ENCODE measurements at regions not wholly inside any gene's neighbourhood (a gene's known extent, or its start where the extent isn't known, plus 50 kb on each side); places are given as distances from the start of the nearest gene placed in this dataset.

DNA sequence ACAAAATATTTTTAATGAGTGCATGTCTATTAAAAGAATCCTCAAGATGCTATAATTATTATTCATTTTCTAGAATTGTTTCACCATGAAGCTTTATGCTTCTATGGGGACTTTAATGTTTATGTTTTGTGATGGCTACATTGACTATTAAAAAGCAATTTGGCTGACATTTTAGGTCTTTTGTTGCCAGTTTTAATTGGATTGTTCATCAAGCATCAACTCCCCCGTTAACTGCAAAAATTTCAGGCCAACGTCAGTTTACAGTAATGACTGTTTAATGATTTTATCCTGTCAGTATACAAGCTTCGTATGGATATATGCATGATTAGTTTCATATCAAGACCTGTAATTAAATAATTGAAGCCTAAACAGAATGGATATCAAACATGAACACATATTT, 422.8 kb downstream of the SH2D1A start:
- H3K14ac ChIP-seq (replicated peaks; ENCODE audit: low read depth, low read length), result no peak overlapping the region
- no peaks in the 10 kb centered on the region for H4K20me1 ChIP-seq (ENCODE audit: insufficient read depth, low read length)
- ChIA-PET POLR2A (ENCODE audit: unreplicated experiment) (no interaction called here), CTCF (no interaction called here)
- H3K36me3 ChIP-seq (ENCODE audit: control insufficient read depth, insufficient read depth, low read length), result no peaks in the 10 kb centered on the region
- no peak overlapping the region for H3K18ac ChIP-seq (ENCODE audit: low read depth, low read length)
- H2AFZ ChIP-seq (replicated peaks; ENCODE audit: low read length, poor library complexity), result no peak overlapping the region
- no peaks in the 10 kb centered on the region for H3K9me1 ChIP-seq (ENCODE audit: insufficient read depth, low read length)
- no peak overlapping the region for H4K91ac ChIP-seq (ENCODE audit: insufficient read depth, low read depth, low read length)
- H2AK5ac ChIP-seq (ENCODE audit: low read depth, low read length), result no peak overlapping the region
- in situ Hi-C loops (cut with MboI; ENCODE audit: low sequenced_read_pairs), result no loop called here
- H2BK5ac ChIP-seq (ENCODE audit: low read depth, low read length, poor library complexity, severe bottlenecking), result no peak overlapping the region
- no peak overlapping the region for H4K5ac ChIP-seq (ENCODE audit: low read depth, low read length)
- H2AK9ac ChIP-seq (replicated peaks; ENCODE audit: low read depth, low read length, poor library complexity), result no peak overlapping the region
- dilution Hi-C loops (cut with HindIII; ENCODE audit: low sequenced_read_pairs, unreplicated experiment), result no loop called here
- no peaks in the 10 kb centered on the region for H3K4me1 ChIP-seq (ENCODE audit: control insufficient read depth, insufficient read depth, low read length)
- H3K27me3 ChIP-seq (ENCODE audit: control insufficient read depth, insufficient read depth, low read length), result no peaks in the 10 kb centered on the region
- no peak overlapping the region for H3K4me3 ChIP-seq (ENCODE audit: insufficient read depth, low read depth, low read length)
- no peak overlapping the region for H2BK15ac ChIP-seq (ENCODE audit: low read depth, low read length)
- intact Hi-C loops (cut with micrococcal nuclease), result no loop called here
- no peak overlapping the region for H4K8ac ChIP-seq (ENCODE audit: low read depth in 2 of 2, low read length in 2 of 2)
- no CpG with 5 or more reads among the region's 3 CpGs for WGBS, 2 experiments (ENCODE audit: extremely low coverage in 2 of 2, insufficient read length in 1 of 2)
- no peak for ATAC-seq (ENCODE audit: low read depth)
- BruUV-seq (replicated peaks), result no TSS peak
- H3K27ac ChIP-seq (ENCODE audit: insufficient read depth, low read length), result no peak overlapping the region
- H3K79me1 ChIP-seq (ENCODE audit: low read depth in 1 of 2, low read length in 2 of 2), result no peaks in the 10 kb centered on the region
- H3K4ac ChIP-seq (ENCODE audit: low read depth, low read length), result no peak overlapping the region
- H3K4me2 ChIP-seq (ENCODE audit: low read depth, low read length), result no peak overlapping the region
- no peak for TF ChIP-seq MAFK (IDR thresholded peaks at IDR 0.05; ENCODE audit: low read depth, low read length)
- no peak for TF ChIP-seq CHD1 (IDR thresholded peaks at IDR 0.05; ENCODE audit: low read depth, low read length)
- TF ChIP-seq RFX5 (IDR thresholded peaks at IDR 0.05; ENCODE audit: low read depth, low read length), result no peak
- TF ChIP-seq MXI1 (IDR thresholded peaks at IDR 0.05; ENCODE audit: borderline replicate concordance, low read depth, low read length), result no peak
- no peak for TF ChIP-seq FOS (IDR thresholded peaks at IDR 0.05; ENCODE audit: low read depth, low read length)
- TF ChIP-seq RCOR1 (IDR thresholded peaks at IDR 0.05; ENCODE audit: insufficient replicate concordance, low read length), result no peak
- TF ChIP-seq, protein P1, sequence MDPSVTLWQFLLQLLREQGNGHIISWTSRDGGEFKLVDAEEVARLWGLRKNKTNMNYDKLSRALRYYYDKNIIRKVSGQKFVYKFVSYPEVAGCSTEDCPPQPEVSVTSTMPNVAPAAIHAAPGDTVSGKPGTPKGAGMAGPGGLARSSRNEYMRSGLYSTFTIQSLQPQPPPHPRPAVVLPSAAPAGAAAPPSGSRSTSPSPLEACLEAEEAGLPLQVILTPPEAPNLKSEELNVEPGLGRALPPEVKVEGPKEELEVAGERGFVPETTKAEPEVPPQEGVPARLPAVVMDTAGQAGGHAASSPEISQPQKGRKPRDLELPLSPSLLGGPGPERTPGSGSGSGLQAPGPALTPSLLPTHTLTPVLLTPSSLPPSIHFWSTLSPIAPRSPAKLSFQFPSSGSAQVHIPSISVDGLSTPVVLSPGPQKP (IDR thresholded peaks at IDR 0.05; ENCODE audit: borderline replicate concordance, low read depth, low read length), result no peak
- TF ChIP-seq, protein P2, sequence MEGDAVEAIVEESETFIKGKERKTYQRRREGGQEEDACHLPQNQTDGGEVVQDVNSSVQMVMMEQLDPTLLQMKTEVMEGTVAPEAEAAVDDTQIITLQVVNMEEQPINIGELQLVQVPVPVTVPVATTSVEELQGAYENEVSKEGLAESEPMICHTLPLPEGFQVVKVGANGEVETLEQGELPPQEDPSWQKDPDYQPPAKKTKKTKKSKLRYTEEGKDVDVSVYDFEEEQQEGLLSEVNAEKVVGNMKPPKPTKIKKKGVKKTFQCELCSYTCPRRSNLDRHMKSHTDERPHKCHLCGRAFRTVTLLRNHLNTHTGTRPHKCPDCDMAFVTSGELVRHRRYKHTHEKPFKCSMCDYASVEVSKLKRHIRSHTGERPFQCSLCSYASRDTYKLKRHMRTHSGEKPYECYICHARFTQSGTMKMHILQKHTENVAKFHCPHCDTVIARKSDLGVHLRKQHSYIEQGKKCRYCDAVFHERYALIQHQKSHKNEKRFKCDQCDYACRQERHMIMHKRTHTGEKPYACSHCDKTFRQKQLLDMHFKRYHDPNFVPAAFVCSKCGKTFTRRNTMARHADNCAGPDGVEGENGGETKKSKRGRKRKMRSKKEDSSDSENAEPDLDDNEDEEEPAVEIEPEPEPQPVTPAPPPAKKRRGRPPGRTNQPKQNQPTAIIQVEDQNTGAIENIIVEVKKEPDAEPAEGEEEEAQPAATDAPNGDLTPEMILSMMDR (conservative IDR thresholded peaks at IDR 0.05; ENCODE audit: low read depth, low read length), result no peak
- TF ChIP-seq POLR2A (IDR thresholded peaks at IDR 0.05; ENCODE audit: low read depth, low read length), result no peak
- TF ChIP-seq RAD21 (IDR thresholded peaks at IDR 0.05; ENCODE audit: low read length), result no peak
- no peak for TF ChIP-seq CEBPB (IDR thresholded peaks at IDR 0.05; ENCODE audit: low read depth, low read length)
- no peak for TF ChIP-seq MAZ (IDR thresholded peaks at IDR 0.05; ENCODE audit: borderline replicate concordance, low read depth, low read length)
- no peak for TF ChIP-seq SMC3 (IDR thresholded peaks at IDR 0.05; ENCODE audit: low read depth, low read length)
- TF ChIP-seq, protein P3, sequence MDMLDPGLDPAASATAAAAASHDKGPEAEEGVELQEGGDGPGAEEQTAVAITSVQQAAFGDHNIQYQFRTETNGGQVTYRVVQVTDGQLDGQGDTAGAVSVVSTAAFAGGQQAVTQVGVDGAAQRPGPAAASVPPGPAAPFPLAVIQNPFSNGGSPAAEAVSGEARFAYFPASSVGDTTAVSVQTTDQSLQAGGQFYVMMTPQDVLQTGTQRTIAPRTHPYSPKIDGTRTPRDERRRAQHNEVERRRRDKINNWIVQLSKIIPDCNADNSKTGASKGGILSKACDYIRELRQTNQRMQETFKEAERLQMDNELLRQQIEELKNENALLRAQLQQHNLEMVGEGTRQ (IDR thresholded peaks at IDR 0.05; ENCODE audit: low read depth, low read length), result no peak
- TF ChIP-seq BHLHE40 (IDR thresholded peaks at IDR 0.05; ENCODE audit: low read depth, low read length), result no peak
- no peak for TF ChIP-seq NFE2L2 (IDR thresholded peaks at IDR 0.05; ENCODE audit: low read depth, low read length)
- H3K56ac ChIP-seq (ENCODE audit: extremely low read depth, insufficient read depth, low read length), result no peak overlapping the region
- no peak overlapping the region for H2BK120ac ChIP-seq (ENCODE audit: low read depth, low read length)
- no peak overlapping the region for H3K9ac ChIP-seq (ENCODE audit: low read depth, low read length)
- no peak for DNase-seq
- no peak overlapping the region for H3K23ac ChIP-seq (ENCODE audit: low read depth, low read length)
- H3K9me3 ChIP-seq (ENCODE audit: control insufficient read depth, insufficient read depth, low read length), result no peaks in the 10 kb centered on the region
- H2BK20ac ChIP-seq (ENCODE audit: low read depth, low read length), result no peak overlapping the region
